Hippocampal formation (tissue), 2 donors: ENCODE measurements at regions not wholly inside any gene's neighbourhood (a gene's known extent, or its start where the extent isn't known, plus 50 kb on each side); places are given as distances from the start of the nearest gene placed in this dataset.

Source experiments
- DNase-seq, 2 donors: peaks; one replicate each; lab custom pipeline; 2025; lab: John Stamatoyannopoulos, UW

DNA sequence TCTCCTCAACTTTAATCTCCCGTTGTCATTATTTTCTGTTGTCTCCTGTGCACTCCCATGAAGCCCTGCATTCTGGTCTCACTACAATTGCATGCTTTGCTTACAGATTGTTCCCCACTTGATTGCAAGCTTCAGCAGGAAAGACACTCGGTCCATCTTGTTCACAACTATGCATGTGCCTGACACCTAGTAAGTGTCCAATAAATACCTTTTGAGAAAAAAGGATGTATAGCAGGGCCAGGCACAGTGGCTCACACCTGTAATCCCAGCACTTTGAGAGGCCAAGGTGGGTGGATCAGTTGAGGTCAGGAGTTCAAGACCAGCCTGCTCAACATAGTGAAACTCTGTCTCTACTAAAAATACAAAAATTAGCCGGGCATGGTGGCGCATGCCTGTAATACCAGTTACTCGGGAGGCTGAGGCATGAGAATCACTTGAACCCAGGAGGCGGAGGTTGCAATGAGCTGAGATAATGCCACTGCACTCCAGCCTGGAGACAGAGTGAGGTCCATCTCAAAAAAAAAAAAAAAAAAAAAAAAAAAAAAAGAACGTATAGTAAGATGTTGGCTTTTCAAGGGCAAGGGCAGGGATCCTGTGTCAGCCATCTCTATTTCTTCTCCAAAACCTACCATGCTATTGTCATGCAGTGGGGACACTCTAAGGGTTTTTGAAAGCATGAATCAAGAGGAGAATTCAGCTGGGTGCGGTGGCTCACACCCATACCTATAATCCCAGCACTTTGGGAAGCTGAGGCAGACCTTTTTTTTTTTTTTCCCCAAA is 338.3 kb downstream of the MYCN start:
- DNase-seq: no peak

DNA sequence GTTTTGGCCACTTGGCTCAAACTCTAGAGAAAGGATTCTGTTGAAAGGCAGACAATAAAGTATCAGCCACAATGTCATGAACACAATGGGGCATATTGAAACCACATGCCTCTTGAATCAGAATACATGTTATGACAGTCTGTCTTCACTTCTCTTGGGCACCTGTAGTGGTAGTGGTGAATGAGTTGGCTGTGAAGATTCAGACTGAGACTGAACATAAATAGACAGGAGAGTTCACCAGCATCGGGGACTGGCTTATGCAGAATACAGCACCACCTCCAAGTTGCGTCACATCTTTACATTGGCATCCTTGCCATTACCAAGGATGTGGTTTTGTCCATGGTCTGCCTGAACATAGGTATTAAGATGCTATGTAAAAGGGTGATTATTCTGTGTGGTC is 336.8 kb downstream of the MYCN start:
- DNase-seq: no peak

DNA sequence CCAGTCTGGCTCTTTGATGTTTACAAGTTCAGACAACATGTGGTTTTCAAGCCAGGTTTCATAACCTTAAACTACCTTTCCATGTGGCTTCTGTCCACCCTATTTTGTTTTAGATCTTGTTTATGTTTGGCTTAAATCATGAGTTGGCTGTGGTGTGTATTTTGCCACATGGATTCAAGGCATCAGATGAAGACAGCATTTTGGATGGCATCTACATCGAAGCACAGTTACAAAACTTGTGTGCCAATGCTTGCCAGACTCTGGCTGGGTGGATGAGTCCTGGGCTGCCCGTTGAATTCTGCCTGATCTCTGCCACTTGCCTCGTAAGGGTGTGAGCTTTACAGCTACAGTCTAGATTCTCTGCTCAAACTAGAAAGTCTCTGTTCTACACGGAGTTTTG is 335.3 kb downstream of the MYCN start:
- DNase-seq: no peak

DNA sequence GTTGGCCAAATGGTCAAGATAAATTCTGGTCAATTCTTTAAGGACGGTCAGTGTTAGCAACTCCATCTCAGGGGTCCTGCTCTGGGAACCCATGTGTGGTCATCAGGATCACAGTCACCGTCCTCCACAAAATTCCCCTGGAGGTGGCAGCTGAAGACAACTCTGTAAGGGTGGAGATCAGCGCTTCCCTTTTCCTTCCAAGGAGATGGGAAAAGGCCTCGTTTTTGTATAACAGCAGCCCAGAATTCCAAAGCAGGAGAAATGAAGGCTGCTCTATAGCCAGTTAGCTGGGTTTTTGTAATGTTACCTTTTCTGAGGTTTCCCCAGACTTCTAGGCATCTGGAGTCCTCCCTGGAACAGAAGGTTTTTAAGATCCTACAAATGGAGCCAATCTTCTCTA is 334.8 kb downstream of the MYCN start:
- no peak for DNase-seq

DNA sequence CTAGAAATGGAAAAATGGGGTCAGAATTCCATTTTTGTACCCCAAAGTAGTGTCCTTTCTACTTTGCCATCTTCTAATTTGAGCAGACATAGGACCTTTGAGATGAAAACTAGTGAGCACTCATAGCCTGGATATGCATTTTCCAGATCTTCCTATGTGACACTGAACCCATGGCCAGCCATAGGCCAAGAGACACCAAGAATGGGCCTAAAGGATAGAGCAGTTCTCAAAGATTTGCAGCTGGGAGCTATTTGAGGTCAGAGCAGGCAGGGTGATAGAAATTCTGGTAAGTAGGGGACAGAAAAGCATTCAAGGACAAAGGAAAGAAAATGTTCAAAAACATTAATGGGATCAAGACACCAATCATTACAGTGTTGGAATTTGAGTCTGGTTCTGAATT is 332.8 kb downstream of the MYCN start:
- no peak for DNase-seq

DNA sequence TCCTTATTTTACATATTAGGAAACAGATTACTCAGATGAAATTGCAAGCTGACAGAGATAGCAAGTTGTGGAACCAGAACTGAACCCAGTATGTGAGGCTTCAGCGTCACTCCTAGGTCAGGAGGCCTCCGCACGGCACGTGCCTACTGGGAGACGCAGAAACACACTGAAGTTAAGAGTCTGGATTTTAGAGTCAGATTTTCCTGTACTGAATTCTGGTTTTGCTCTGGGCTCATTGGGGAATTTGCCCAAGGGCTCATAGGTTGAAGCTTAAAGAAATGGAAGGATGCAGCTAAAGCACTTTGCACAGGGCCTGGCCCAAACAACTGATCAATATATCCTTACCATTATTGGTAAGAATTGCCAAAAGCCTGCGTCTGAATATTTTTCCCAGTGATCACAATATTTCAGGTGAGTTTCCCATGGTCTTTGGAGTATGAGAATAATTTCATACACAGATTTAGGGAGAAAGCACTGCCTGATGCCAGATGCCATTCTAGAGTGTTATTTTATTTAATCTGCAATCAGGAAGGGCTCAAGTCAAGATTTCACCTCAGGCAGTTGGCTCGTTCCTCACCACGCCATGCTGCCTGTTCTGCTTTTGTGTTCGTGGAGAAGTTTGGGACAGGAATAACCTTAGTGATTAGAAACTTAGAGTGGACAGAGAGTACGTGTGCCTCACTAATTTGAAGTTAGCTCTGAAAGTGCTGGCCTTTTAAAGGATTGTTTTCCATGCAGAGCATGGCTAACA is 331.9 kb downstream of the MYCN start:
- DNase-seq: no peak

DNA sequence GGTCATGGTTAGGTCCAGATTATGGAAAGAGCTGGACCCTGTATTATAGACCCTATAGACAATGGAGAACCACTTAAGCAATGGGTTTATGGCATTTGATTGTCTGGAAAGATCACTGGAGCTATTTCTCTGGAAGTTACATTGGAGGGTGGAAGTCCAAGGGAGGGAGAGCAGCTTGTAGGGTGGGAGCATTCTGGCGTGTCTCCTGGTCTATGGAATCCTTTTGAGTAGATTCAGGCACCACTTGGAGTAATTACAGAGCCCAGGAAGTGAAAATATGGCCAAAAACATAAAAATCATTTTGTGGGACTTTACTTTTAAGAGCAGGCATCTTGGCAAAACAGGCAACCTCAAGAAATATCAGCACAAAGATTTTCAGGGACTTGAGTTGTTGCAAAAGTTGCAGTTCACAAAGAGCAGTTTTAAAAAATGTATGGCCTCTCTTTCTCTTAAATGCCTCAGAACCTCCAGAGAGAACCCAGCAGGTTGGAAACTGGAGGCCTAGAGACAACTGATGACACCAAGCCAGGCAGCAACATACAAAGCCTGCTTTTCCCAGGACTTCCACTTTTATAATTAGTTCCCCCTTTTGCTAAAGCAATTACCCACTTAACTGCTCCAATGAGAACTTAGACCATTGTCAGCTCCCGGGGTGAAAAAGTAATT is 331.0 kb downstream of the MYCN start:
- DNase-seq: no peak

DNA sequence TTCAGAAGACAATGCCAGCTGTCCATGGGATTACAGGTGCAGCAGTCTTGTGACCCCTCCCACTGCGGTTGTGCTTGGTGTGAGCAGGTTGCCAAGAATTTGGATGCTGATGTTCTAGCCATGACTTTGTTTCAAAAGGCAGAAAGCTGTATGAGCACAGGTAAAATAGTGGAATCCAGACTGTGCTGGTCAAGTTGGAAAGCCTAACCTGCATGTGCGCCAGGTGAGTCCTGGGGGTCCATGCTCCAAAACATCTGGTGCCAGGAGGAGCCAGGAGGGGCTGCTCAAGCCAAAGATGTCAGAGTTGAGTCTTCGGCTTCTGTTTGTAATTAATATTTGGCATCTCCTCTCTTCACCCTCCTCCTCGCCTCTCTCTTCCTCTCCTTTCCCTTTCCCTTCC is 330.1 kb downstream of the MYCN start:
- no peak for DNase-seq

DNA sequence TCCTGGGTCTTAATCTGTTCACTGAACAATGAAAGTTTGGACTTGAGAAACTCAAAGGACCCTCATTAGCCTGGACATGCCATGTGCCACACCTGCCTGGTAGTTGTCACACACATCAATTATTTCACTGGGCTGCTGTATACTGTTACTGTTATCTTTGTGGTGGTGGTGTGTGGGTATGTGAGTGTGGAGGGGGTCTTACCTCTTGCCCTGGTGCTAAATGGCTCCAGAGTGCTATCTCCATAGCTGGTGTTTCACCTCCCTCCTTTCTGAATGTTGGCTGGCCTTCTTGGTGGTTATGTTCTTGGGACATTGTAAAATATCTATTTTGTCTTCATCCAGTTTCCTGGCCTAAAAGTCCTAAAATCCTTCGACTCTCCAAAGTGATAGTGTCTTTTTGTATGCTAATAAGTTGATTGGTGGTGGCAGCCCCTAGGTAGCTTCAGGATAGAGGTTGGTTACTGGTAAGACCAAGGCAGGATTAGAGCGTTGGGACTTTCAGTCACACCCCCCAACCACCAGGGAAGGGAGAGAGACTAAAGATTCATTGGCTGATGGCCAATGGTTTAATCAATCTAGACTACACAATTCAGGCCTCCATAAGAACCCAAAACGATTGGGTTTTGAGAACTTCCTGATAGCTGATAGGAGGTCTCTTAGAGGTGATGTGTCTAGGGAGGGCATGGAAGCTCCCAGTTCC is 328.1 kb downstream of the MYCN start:
- no peak for DNase-seq

DNA sequence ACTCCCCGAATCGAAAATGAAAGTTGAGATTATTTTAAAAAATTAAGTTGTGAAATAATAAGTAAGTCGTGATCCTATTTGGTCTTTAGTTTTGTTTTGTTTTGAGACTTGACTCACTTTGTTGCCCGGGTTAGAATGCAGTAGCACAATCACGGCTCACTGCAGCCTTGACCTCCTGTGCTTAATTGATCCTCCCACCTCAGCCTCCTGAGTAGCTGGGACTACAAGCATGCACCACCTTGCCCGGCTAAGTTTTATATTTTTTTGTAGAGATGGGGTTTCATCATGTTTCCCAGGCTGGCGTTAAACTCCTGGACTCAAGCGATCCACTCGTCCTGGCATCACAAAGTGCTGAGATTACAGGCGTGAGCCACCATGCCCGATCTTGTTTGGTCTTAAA is 326.2 kb downstream of the MYCN start:
- DNase-seq: no peak

DNA sequence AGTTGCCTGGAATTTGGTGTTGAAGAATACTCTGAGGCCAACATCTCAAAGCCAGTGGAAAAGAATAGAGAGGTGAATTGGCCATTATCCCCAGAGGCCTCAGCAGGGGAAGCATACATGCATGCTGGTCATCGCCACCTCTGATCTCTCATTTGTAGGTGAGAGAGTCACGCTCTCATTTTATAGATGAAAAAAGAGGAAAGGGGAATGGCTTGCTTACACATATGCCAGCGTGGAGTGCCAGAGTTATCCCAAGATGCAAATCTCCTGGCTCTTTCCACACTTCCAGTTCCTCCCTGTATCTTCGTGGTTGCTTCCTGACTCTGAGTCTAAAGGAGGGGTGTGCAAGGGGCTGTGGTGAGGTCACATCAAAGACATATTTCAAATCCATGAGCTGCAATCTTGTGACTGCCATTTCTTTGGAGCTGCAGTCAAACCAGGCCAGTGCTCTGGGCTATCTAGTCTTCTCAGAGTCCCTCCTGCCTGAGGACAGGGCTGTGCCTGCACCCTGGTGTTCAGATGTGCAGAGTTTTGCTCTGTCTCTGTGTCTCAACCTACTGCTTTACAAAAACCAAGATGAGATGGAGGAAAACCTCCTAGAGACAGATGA is 324.7 kb downstream of the MYCN start:
- no peak for DNase-seq

DNA sequence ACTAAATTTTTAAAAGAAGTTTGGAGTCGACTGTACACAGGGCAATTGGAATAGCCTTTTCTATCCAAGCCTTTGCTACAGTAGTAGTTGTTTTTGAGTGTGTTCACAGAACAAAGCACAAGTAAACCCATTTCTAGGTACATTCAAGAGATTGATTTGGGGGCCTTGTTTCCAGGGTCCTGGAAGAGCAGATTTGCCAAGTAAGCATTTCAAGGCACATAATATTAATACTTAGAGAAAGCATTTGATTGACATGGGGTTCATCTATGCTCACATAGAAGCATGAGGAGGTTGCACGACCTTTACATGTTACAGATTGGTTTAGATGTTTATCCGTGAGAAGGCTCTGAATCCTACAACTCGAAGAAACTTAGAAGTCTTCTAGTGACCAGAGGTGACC is 324.1 kb downstream of the MYCN start:
- no peak for DNase-seq

DNA sequence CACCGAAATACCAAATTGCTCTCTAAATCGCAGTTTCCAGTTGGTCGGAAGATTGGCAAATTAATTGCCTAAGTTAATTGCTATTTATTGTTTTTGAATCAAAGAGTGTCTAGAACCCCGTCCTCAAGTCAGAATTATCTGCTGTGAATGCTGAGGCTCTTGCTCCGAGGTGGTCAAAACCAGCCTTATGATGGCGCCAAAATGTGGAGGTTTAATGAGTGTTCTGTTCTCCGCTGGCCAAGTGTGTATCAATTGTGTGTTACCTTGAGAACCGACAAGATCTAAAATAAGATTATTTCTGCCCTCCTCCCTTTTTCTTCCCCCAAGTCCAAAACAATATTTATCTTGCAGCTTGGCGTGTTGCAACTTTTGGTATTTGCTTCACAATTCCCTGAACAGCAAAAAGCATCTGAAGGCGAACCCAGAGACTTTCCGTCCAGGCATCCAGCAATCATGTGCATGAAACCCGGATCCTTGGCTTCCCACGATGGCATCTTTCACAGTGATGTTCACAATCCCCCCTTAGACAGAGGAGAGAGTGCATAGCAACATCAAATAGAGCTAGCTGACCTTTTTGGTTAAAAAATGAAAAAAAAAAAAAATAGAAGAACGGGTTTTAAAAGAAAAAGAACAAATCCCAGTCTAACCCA is 323.0 kb downstream of the MYCN start:
- DNase-seq: no peak

DNA sequence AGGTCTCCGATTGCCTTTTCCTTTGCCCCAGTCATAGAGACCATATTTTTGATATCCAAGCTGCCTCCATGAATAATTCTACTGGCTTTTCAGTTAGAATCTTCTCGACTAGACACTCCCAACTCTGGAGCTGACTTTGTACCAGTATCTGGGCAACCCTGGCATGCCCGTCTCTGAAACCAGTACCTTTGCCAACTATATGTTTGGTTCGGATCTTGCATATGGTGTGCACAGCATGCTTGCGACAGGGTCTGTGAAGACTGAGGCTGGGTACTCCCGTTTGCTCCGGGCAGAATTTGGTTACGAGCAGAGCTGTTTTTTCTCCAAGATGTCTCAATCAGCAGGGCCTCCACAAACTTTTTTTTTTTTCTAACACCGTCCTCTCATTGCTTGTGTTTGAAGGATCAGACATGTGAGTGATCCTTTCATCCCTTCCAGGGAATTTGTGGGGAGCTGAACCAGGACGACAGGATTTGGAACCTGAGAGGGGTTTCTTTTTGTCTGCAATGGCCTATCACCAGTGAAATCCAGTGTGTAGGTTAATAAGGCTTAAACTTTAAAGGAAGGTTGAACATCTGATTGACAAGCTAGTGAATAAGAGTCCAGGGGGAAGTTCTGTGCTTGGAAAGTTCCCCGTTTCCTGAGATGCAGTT is 322.3 kb downstream of the MYCN start:
- DNase-seq: no peak

DNA sequence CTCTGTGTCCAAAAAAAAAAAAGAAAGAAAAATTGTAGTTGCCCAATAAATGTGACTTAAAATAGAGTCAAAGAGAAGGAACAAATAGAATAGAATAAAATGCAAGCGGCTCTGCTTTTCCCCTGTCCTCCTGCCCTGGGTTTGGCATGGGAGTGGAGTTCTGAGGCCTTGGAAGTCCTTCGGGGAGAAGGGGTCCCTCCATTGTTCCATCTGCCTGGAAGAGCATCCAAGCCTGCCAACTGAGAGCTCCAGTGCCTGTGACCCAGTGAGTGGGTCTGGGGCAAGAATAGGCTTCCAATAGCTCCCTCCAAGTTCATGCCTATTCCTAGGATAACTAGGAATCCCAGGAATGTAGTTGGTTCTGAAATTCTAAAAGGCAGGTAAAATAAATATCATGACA is 321.4 kb downstream of the MYCN start:
- DNase-seq: no peak

DNA sequence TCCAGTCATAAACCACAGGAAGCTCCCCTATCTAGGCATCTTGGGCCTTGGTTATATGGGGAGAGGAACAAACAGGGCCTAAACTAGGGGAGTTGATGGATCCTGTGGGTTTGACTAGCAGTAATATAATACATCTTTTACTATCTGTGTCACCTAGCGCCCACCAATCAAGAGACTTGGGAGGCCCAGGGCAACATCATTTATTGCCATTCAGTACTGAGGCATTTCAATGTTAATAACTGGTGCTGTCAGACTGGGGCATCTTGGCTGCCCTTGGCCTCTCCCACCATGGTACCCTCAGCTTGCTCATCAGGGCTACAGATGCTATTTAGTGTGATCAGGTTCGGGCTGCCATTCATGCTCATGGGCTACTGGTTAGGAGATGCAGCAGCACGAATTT is 320.7 kb downstream of the MYCN start:
- DNase-seq: no peak

DNA sequence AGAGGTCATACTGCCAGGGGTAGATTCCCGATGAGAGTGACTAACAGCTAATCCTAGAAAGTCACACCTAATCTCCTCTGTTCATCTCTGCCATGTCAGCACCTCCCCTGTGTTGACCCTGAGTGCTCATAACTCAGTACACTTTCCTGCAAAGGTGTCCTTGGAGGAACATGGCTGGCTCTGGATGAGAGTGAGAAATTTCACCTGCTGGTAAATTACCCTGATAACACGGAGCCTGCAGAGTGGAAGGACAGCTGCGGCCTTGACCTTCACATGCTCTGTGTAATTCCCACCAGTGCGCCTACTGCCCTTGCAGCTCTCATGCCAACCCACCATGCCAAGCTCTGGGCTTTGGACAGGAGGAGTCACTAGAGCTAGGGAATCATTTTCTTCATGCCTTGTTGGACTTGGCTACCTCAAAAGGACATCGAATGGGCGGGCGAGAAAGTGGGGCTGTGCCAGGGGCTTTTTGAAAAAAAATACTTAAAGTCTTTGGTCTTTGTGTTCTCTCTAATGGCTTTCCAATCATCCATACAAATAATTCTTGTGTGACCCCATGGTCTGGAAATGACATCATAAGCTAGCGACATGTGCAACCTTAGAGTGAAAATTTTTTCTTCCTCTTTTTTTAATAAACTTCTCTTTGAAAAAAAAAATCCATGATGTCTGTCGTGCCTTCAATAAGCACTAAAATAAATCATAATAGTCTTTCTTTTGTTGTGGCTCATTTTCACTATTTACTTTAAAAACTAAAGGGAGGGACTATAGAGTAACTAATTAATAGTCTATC is 319.9 kb downstream of the MYCN start:
- DNase-seq: no peak

DNA sequence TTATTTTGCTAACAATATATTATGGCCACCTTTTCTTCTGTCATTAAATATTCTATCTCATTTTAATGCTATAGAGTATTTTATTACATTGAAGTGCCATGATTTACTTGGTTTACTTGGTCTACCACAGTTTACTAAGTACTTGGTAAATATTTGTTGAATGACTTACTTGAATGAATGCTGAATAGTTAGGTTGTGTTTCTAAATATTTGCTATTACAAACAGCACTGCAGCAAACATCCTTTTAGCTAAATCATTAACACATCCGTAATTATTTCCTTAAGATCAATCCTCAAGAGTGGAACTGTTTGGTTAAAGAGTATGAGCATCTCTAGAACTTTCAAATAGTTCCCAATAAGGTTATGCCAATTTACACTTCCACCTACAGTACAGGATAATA is 318.7 kb downstream of the MYCN start:
- DNase-seq: no peak

DNA sequence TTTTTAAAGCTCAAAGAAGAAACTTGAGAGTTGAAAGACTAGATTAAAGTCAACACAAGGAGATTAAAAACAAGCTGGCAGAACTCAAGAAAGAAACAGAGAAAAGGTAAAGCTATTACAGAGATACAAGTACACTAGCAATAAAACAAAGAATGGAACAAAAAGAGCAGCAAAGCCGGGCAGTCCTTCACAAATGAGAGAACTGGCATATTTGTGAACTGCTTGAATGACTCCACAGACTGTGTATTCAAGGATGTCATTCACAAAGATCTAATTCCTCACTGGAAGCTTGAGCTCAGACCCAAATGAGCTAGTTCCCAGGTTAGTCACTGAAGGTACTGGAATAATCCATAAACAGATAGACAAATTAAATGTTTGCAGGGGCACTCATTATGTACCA is 318.0 kb downstream of the MYCN start:
- DNase-seq: no peak

DNA sequence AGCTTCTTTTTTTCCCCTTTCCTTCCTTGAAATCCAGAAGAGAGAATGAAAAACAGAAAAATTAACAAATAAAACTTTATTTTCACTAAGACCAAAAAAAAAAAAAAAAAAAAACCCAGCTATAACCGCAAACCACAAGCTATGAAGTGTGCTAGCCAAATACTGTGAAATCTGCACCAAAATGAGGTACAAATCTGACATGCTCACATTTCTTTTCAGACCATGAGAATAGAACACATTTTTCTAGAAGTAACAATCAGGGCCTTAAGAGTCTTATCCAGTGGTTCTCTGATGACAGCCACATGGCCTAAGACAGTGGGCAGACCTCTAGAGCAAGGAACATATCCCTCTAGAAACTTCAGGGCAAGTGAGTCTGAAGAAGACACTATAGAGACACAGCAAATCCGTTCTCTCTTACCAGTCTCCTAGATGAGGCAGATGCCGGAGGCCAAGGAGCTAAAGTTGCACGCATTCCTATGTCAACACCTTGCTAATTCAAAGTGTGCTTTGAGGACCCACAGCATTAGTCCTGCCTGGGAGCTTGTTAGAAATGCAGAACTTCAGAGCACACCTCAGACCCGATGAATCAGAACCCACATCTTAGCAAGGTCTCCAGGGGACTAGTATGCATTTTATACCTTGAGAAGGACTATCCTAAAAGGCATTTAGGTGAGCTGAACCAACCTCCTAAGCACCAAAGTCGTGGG is 317.1 kb downstream of the MYCN start:
- no peak for DNase-seq
